ENCODE measurements at regions not wholly inside any gene's neighbourhood (a gene's known extent, or its start where the extent isn't known, plus 50 kb on each side); places are given as distances from the start of the nearest gene placed in this dataset.

GRCh38 chr6:130676077-130676772 lies 151.0 kb upstream of the SMLR1 start:
- no CpG with 5 or more reads among the region's 1 CpG for WGBS (ENCODE audit: extremely low coverage, insufficient coverage, low lambda C conversion rate)
- no peak overlapping the region for H3K9ac ChIP-seq (ENCODE audit: low read length)

DNA sequence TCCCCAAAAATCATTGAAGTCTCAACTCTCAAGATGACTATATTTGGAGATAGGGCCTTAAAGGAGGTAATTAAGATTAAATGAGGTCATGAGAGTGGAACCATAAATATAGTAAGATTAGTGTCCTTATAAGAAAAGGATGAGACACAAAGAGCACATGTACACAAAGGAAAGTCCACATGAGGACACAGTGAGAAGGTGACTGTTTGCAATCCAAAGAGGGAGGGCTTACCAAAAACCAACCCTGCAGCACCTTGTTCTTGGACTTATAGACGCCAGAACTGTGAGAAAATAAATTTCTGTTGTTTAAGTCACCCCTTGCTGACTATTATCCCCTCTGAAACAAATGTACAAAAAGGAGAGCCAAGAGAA lies 150.4 kb upstream of the SMLR1 start:
- Histone ChIP-seq H4K8ac (ENCODE audit: low read depth, low read length) (no peak overlapping the region), H4K5ac (ENCODE audit: low read length) (no peak overlapping the region), H2AK5ac (ENCODE audit: low read length) (no peak overlapping the region), H3K23ac (ENCODE audit: low read length) (no peak overlapping the region), H3K79me1 (ENCODE audit: low read length) (no peaks in the 10 kb centered on the region), H3K36me3 (ENCODE audit: control insufficient read depth, insufficient read depth, low read length) (no peaks in the 10 kb centered on the region), H3K4me3 (ENCODE audit: low read length) (no peak overlapping the region), H3K4ac (ENCODE audit: low read depth, low read length) (no peak overlapping the region), H2BK120ac (ENCODE audit: low read depth, low read length) (no peak overlapping the region), H3K4me2 (ENCODE audit: low read length) (no peak overlapping the region), H3K18ac (ENCODE audit: low read length) (no peak overlapping the region), H2BK5ac (ENCODE audit: low read length) (no peak overlapping the region), H3K27ac (ENCODE audit: low read depth, low read length) (no peak overlapping the region), H2BK15ac (replicated peaks; ENCODE audit: low read depth) (no peak overlapping the region), H3K27me3 (ENCODE audit: insufficient read depth, low read length, poor library complexity) (no peaks in the 10 kb centered on the region), H3K79me2 (ENCODE audit: control insufficient read depth, insufficient read depth, low read length) (no peaks in the 10 kb centered on the region), H3K56ac (ENCODE audit: low read length) (no peak overlapping the region), H3K4me1 (ENCODE audit: control insufficient read depth, low read depth, low read length) (no peaks in the 10 kb centered on the region), H3K9ac (ENCODE audit: low read length) (no peak overlapping the region)
- no peak for DNase-seq
- no CpG with 5 or more reads among the region's 1 CpG for WGBS (ENCODE audit: extremely low coverage, insufficient coverage, low lambda C conversion rate)

More at GRCh38 chr6:130676077-130676772, 151.0 kb upstream of the SMLR1 start:
- Histone ChIP-seq H2BK5ac (ENCODE audit: low read length) (no peak overlapping the region), H3K4ac (ENCODE audit: low read depth, low read length) (no peak overlapping the region), H3K27ac (ENCODE audit: low read depth, low read length) (no peak overlapping the region), H3K79me1 (ENCODE audit: low read length) (no peaks in the 10 kb centered on the region), H3K18ac (ENCODE audit: low read length) (no peak overlapping the region), H2AK5ac (ENCODE audit: low read length) (no peak overlapping the region), H3K4me2 (ENCODE audit: low read length) (no peak overlapping the region), H2BK15ac (replicated peaks; ENCODE audit: low read depth) (no peak overlapping the region), H3K56ac (ENCODE audit: low read length) (no peak overlapping the region), H3K4me1 (ENCODE audit: control insufficient read depth, low read depth, low read length) (no peaks in the 10 kb centered on the region), H4K8ac (ENCODE audit: low read depth, low read length) (no peak overlapping the region), H3K4me3 (ENCODE audit: low read length) (no peak overlapping the region), H3K79me2 (ENCODE audit: control insufficient read depth, insufficient read depth, low read length) (no peaks in the 10 kb centered on the region), H4K5ac (ENCODE audit: low read length) (no peak overlapping the region), H2BK120ac (ENCODE audit: low read depth, low read length) (no peak overlapping the region), H3K36me3 (ENCODE audit: control insufficient read depth, insufficient read depth, low read length) (no peaks in the 10 kb centered on the region), H3K23ac (ENCODE audit: low read length) (no peak overlapping the region), H3K27me3 (ENCODE audit: insufficient read depth, low read length, poor library complexity) (no peaks in the 10 kb centered on the region)
- DNase-seq: peak; percentile 42

GRCh38 chr6:130677312-130677711 lies 149.9 kb upstream of the SMLR1 start:
- Histone ChIP-seq H3K27me3 (ENCODE audit: insufficient read depth, low read length, poor library complexity) (no peaks in the 10 kb centered on the region), H3K9ac (ENCODE audit: low read length) (no peak overlapping the region), H3K4ac (ENCODE audit: low read depth, low read length) (no peak overlapping the region), H2AK5ac (ENCODE audit: low read length) (no peak overlapping the region), H4K8ac (ENCODE audit: low read depth, low read length) (no peak overlapping the region), H2BK5ac (ENCODE audit: low read length) (no peak overlapping the region), H3K4me3 (ENCODE audit: low read length) (no peak overlapping the region), H3K56ac (ENCODE audit: low read length) (no peak overlapping the region), H3K18ac (ENCODE audit: low read length) (no peak overlapping the region), H3K4me2 (ENCODE audit: low read length) (no peak overlapping the region), H3K23ac (ENCODE audit: low read length) (no peak overlapping the region), H4K5ac (ENCODE audit: low read length) (no peak overlapping the region), H3K36me3 (ENCODE audit: control insufficient read depth, insufficient read depth, low read length) (no peaks in the 10 kb centered on the region), H3K4me1 (ENCODE audit: control insufficient read depth, low read depth, low read length) (no peaks in the 10 kb centered on the region), H3K27ac (ENCODE audit: low read depth, low read length) (no peak overlapping the region), H2BK15ac (replicated peaks; ENCODE audit: low read depth) (no peak overlapping the region), H3K79me1 (ENCODE audit: low read length) (no peaks in the 10 kb centered on the region), H3K79me2 (ENCODE audit: control insufficient read depth, insufficient read depth, low read length) (no peaks in the 10 kb centered on the region), H2BK120ac (ENCODE audit: low read depth, low read length) (no peak overlapping the region)
- no peak for DNase-seq

GRCh38 chr6:130677766-130678165 lies 149.4 kb upstream of the SMLR1 start:
- Histone ChIP-seq H3K4me1 (ENCODE audit: control insufficient read depth, low read depth, low read length) (no peaks in the 10 kb centered on the region), H2AK5ac (ENCODE audit: low read length) (no peak overlapping the region), H4K8ac (ENCODE audit: low read depth, low read length) (no peak overlapping the region), H3K27ac (ENCODE audit: low read depth, low read length) (no peak overlapping the region), H2BK5ac (ENCODE audit: low read length) (no peak overlapping the region), H2BK120ac (ENCODE audit: low read depth, low read length) (no peak overlapping the region), H3K4me3 (ENCODE audit: low read length) (no peak overlapping the region), H3K9ac (ENCODE audit: low read length) (no peak overlapping the region), H3K4me2 (ENCODE audit: low read length) (no peak overlapping the region), H3K79me2 (ENCODE audit: control insufficient read depth, insufficient read depth, low read length) (no peaks in the 10 kb centered on the region), H3K79me1 (ENCODE audit: low read length) (no peaks in the 10 kb centered on the region), H3K4ac (ENCODE audit: low read depth, low read length) (no peak overlapping the region), H3K23ac (ENCODE audit: low read length) (no peak overlapping the region), H3K18ac (ENCODE audit: low read length) (no peak overlapping the region), H3K27me3 (ENCODE audit: insufficient read depth, low read length, poor library complexity) (no peaks in the 10 kb centered on the region), H3K36me3 (ENCODE audit: control insufficient read depth, insufficient read depth, low read length) (no peaks in the 10 kb centered on the region), H4K5ac (ENCODE audit: low read length) (no peak overlapping the region), H2BK15ac (replicated peaks; ENCODE audit: low read depth) (no peak overlapping the region), H3K56ac (ENCODE audit: low read length) (no peak overlapping the region)
- no CpG with 5 or more reads among the region's 3 CpGs for WGBS (ENCODE audit: extremely low coverage, insufficient coverage, low lambda C conversion rate)
- no peak for DNase-seq

- H3K27me3 ChIP-seq (ENCODE audit: insufficient read depth, low read length, poor library complexity): no peaks in the 10 kb centered on the region
- no peak overlapping the region for H4K5ac ChIP-seq (ENCODE audit: low read length)
Observed at GRCh38 chr6:130679684-130680083, 147.5 kb upstream of the SMLR1 start.

DNA sequence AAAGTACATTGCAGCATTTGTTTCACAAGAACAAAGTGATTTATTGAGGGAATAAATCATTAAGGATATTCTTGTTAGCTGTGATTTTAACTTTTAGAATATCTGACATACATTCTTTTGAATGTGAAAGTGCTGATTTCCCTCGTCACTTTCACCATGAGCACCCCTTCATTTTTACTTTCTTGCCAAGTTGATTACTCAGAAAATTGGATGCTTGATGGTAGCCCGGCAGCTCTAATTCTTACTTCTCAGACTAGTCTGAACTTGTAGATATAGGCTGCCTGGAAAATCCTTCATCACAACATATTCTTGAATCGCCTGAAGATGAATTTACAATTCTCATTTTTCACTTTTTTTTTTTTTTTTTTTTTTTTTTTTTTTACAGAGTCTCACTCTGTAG lies 147.1 kb upstream of the SMLR1 start:
- no peak for DNase-seq
- H3K56ac ChIP-seq (ENCODE audit: low read length): no peak overlapping the region
- H2AK5ac ChIP-seq (ENCODE audit: low read length): no peak overlapping the region
- H4K5ac ChIP-seq (ENCODE audit: low read length): no peak overlapping the region
- no peak overlapping the region for H3K9ac ChIP-seq (ENCODE audit: low read length)
- no CpG with 5 or more reads among the region's 3 CpGs for WGBS (ENCODE audit: extremely low coverage, insufficient coverage, low lambda C conversion rate)
- H4K8ac ChIP-seq (ENCODE audit: low read depth, low read length): no peak overlapping the region
- no peak overlapping the region for H3K23ac ChIP-seq (ENCODE audit: low read length)
- H3K27ac ChIP-seq (ENCODE audit: low read depth, low read length): no peak overlapping the region
- no peak overlapping the region for H2BK5ac ChIP-seq (ENCODE audit: low read length)
- no peak overlapping the region for H2BK120ac ChIP-seq (ENCODE audit: low read depth, low read length)
- no peaks in the 10 kb centered on the region for H3K4me1 ChIP-seq (ENCODE audit: control insufficient read depth, low read depth, low read length)
- no peaks in the 10 kb centered on the region for H3K79me2 ChIP-seq (ENCODE audit: control insufficient read depth, insufficient read depth, low read length)
- H2BK15ac ChIP-seq (replicated peaks; ENCODE audit: low read depth): no peak overlapping the region
- H3K79me1 ChIP-seq (ENCODE audit: low read length): no peaks in the 10 kb centered on the region
- H3K4me3 ChIP-seq (ENCODE audit: low read length): no peak overlapping the region
- H3K27me3 ChIP-seq (ENCODE audit: insufficient read depth, low read length, poor library complexity): no peaks in the 10 kb centered on the region
- no peak overlapping the region for H3K4ac ChIP-seq (ENCODE audit: low read depth, low read length)
- no peaks in the 10 kb centered on the region for H3K36me3 ChIP-seq (ENCODE audit: control insufficient read depth, insufficient read depth, low read length)
- H3K4me2 ChIP-seq (ENCODE audit: low read length): no peak overlapping the region
- no peak overlapping the region for H3K18ac ChIP-seq (ENCODE audit: low read length)

More at GRCh38 chr6:130679684-130680083, 147.5 kb upstream of the SMLR1 start:
- no peak overlapping the region for H2BK120ac ChIP-seq (ENCODE audit: low read depth, low read length)
- no peaks in the 10 kb centered on the region for H3K4me1 ChIP-seq (ENCODE audit: control insufficient read depth, low read depth, low read length)
- H3K36me3 ChIP-seq (ENCODE audit: control insufficient read depth, insufficient read depth, low read length): no peaks in the 10 kb centered on the region
- H2AK5ac ChIP-seq (ENCODE audit: low read length): no peak overlapping the region
- no peak overlapping the region for H3K27ac ChIP-seq (ENCODE audit: low read depth, low read length)
- no peak overlapping the region for H3K18ac ChIP-seq (ENCODE audit: low read length)
- no peaks in the 10 kb centered on the region for H3K79me1 ChIP-seq (ENCODE audit: low read length)
- no peak for DNase-seq
- H4K8ac ChIP-seq (ENCODE audit: low read depth, low read length): no peak overlapping the region
- no peaks in the 10 kb centered on the region for H3K79me2 ChIP-seq (ENCODE audit: control insufficient read depth, insufficient read depth, low read length)
- no peak overlapping the region for H3K56ac ChIP-seq (ENCODE audit: low read length)
- WGBS (ENCODE audit: extremely low coverage, insufficient coverage, low lambda C conversion rate): no CpG with 5 or more reads among the region's 2 CpGs
- H2BK5ac ChIP-seq (ENCODE audit: low read length): no peak overlapping the region
- H3K23ac ChIP-seq (ENCODE audit: low read length): no peak overlapping the region
- H3K9ac ChIP-seq (ENCODE audit: low read length): no peak overlapping the region
- no peak overlapping the region for H3K4me3 ChIP-seq (ENCODE audit: low read length)
- H2BK15ac ChIP-seq (replicated peaks; ENCODE audit: low read depth): no peak overlapping the region
- H3K4ac ChIP-seq (ENCODE audit: low read depth, low read length): no peak overlapping the region
- no peak overlapping the region for H3K4me2 ChIP-seq (ENCODE audit: low read length)
